K562 (cell line): ENCODE measurements at regions not wholly inside any gene's neighbourhood (a gene's known extent, or its start where the extent isn't known, plus 50 kb on each side); places are given as distances from the start of the nearest gene placed in this dataset.

Experiments used
- ATAC-seq: fragments of 200-7000 bp; cut with Tn5 transposase; 3 replicates; pipeline ENCODE4 v1.9.1; 2020; ENCODE audit warnings: moderate library complexity
- BruUV-seq: library from RNA; stranded (reverse); fragments of 400-500 nt; replicated peaks from 2 replicates; lab custom pipeline; 2021; lab: Mats Ljungman, UMichigan
- CTCF ChIA-PET: fragments of 300-600 bp; formaldehyde crosslinking; extraction: SDS; loops from one replicate; lab custom pipeline; 2021; ENCODE audit warnings: low intra/inter-chr PET ratio; lab: Yijun Ruan, JAX
- POLR2A ChIA-PET: fragments of 300-600, 350-650 bp; sonication (Branson Sonifier 250); formaldehyde crosslinking; extraction: SDS; loops from one replicate; lab custom pipeline; 2021; ENCODE audit warnings: antibody characterized with exemption, inconsistent platforms; lab: Yijun Ruan, JAX
- DNase-seq, 4 experiments: peaks; one replicate each; pipeline versions ENCODE4 v3.0.0 to v3.0.0-alpha.2; 2011 to 2018; ENCODE audit warnings: low spot score in 3 of 4, mixed read lengths in 3 of 4; ENCODE audit errors: extremely low read depth in 1 of 4
- FAIRE-seq: peaks from 2 replicates; lab custom pipeline; 2011; peaks lifted over from hg19 to GRCh38; lab: Jason Lieb, UNC
- H2AFZ ChIP-seq: 2 replicates; pipeline ENCODE4 v1.6.0; 2011; ENCODE audit warnings: low read depth, low read length, control low read depth, inconsistent platforms
- H3K27ac ChIP-seq: fragments of 200-600 bp; 3 replicates; pipeline ENCODE4 v1.8.0; 2011; ENCODE audit warnings: low read depth, mild to moderate bottlenecking, control low read depth, inconsistent platforms, low read length, moderate library complexity, mixed read lengths; ENCODE audit errors: extremely low read depth
- H3K27me3 ChIP-seq, 2 experiments: fragments of 300-600 bp in 1 of 2; 2 replicates in 1 of 2; 3 replicates in 1 of 2; pipeline versions ENCODE4 v1.6.0 to v1.8.0; 2011; ENCODE audit warnings: inconsistent platforms in 2 of 2, low read length in 2 of 2, mild to moderate bottlenecking in 1 of 2, mixed read lengths in 1 of 2, moderate library complexity in 1 of 2; ENCODE audit not compliant: control insufficient read depth in 2 of 2, insufficient read depth in 2 of 2
- H3K36me3 ChIP-seq: fragments of 300-600 bp; 3 replicates; pipeline ENCODE4 v1.8.0; 2011; ENCODE audit warnings: mild to moderate bottlenecking, low read length, inconsistent platforms; ENCODE audit not compliant: control insufficient read depth, insufficient read depth
- H3K4me1 ChIP-seq, 2 experiments: fragments of 200-600 bp in 1 of 2; replicated peaks in 1 of 2; 2 replicates in 1 of 2; 3 replicates in 1 of 2; pipeline versions ENCODE4 v1.5.1 to v1.8.0; 2011; ENCODE audit warnings: inconsistent platforms in 2 of 2, low read length in 2 of 2, mild to moderate bottlenecking in 1 of 2, mixed read lengths in 1 of 2, moderate library complexity in 1 of 2; ENCODE audit not compliant: control insufficient read depth in 2 of 2, insufficient read depth in 2 of 2
- H3K4me2 ChIP-seq: 2 replicates; pipeline ENCODE4 v1.6.1; 2011; ENCODE audit warnings: low read length, control low read depth, inconsistent platforms, mixed read lengths; ENCODE audit not compliant: insufficient read depth
- H3K4me3 ChIP-seq: fragments of 200-600 bp; sonication (generic), shearing (Covaris generic); 2 replicates; pipeline ENCODE4 v1.5.1; 2016; ENCODE audit warnings: control low read depth, inconsistent platforms
- H3K79me2 ChIP-seq: fragments of 200-600 bp; 3 replicates; pipeline ENCODE4 v1.8.0; 2011; ENCODE audit warnings: low read length, inconsistent platforms; ENCODE audit not compliant: control insufficient read depth, insufficient read depth
- H3K9ac ChIP-seq, 2 experiments: 2 replicates each; pipeline versions ENCODE4 v1.6.0 to v1.6.1; 2011; ENCODE audit warnings: low read depth in 2 of 2, low read length in 2 of 2, control low read depth in 1 of 2, inconsistent platforms in 1 of 2, mild to moderate bottlenecking in 1 of 2, mixed read lengths in 1 of 2; ENCODE audit not compliant: insufficient read depth in 1 of 2
- H3K9me1 ChIP-seq: one replicate; pipeline ENCODE4 v1.6.0; 2011; ENCODE audit warnings: inconsistent platforms, mild to moderate bottlenecking, low read length, moderate library complexity; ENCODE audit not compliant: control insufficient read depth, insufficient read depth
- H3K9me3 ChIP-seq: replicated peaks from 2 replicates; pipeline ENCODE4 v1.5.1; 2011; ENCODE audit warnings: low read depth, low read length, inconsistent platforms; ENCODE audit not compliant: control insufficient read depth, insufficient read depth
- H4K20me1 ChIP-seq: replicated peaks from 2 replicates; pipeline ENCODE4 v1.6.1; 2011; ENCODE audit warnings: low read length, inconsistent platforms, mixed read lengths; ENCODE audit not compliant: control insufficient read depth, insufficient read depth
- CC2D1A ChIP-seq: fragments of 450-650 bp; IDR thresholded peaks from 2 replicates; pipeline ENCODE4 v1.6.1; 2017; ENCODE audit warnings: mild to moderate bottlenecking
- FOXO4 ChIP-seq: fragments of 450-650 bp; formaldehyde crosslinking; IDR thresholded peaks from 2 replicates; pipeline ENCODE4 v1.4.0; 2020; ENCODE audit warnings: mild to moderate bottlenecking, moderate library complexity
- HOXB6 ChIP-seq: fragments of 250-450 bp; sonication (Bioruptor Pico); IDR thresholded peaks from 2 replicates; pipeline ENCODE4 v1.5.1; 2022; ENCODE audit warnings: mild to moderate bottlenecking, borderline replicate concordance
- NR2F6 ChIP-seq: fragments of 450-650 bp; formaldehyde crosslinking; IDR thresholded peaks from 2 replicates; pipeline ENCODE4 v1.4.0; 2020; ENCODE audit warnings: mild to moderate bottlenecking
- RFX5 ChIP-seq: IDR thresholded peaks from 2 replicates; pipeline ENCODE4 v1.6.1; 2011; ENCODE audit warnings: low read depth, mild to moderate bottlenecking, improper control_type of control experiment, low read length
- SMAD4 ChIP-seq: fragments of 250-450 bp; sonication (Bioruptor Pico); conservative IDR thresholded peaks from 2 replicates; pipeline ENCODE4 v1.8.0; 2021; ENCODE audit warnings: inconsistent platforms, mild to moderate bottlenecking, moderate library complexity
- ZNF174 ChIP-seq: fragments of 250-450 bp; sonication (Bioruptor Pico); IDR thresholded peaks from 2 replicates; pipeline ENCODE4 v1.4.0; 2020; ENCODE audit warnings: mild to moderate bottlenecking
- ZNF232 ChIP-seq: sonication (generic); formaldehyde crosslinking; IDR thresholded peaks from 2 replicates; pipeline ENCODE4 v1.8.0; 2022; ENCODE audit warnings: mild to moderate bottlenecking, missing genetic modification reagents
- ZNF280B ChIP-seq: fragments of 250-450 bp; sonication (Bioruptor Pico); IDR thresholded peaks from 2 replicates; pipeline ENCODE4 v1.5.1; 2021; ENCODE audit warnings: mild to moderate bottlenecking
- ZNF398 ChIP-seq: fragments of 250-450 bp; sonication (Bioruptor Pico); IDR thresholded peaks from 2 replicates; pipeline ENCODE4 v1.8.0; 2021; ENCODE audit warnings: moderate library complexity, mild to moderate bottlenecking, inconsistent platforms
- WGBS: fragments of 100-300 bp; shearing (Covaris generic); methylation state at CpG from one replicate; pipeline ENCODE4 v1.1.6; 2016; ENCODE audit warnings: low coverage, mixed read lengths; ENCODE audit not compliant: insufficient coverage; ENCODE audit errors: missing lambda C conversion rate; 5-methylcytosine and 5-hydroxymethylcytosine counted together
- in situ Hi-C: fragments of 300-500 bp; cut with MboI; formaldehyde crosslinking; loops from 4 replicates; pipeline ENCODE4 v1.15.0; 2018; ENCODE audit warnings: inconsistent platforms, mixed read lengths
- intact Hi-C: fragments of 100-400 bp; cut with micrococcal nuclease; formaldehyde crosslinking; loops from 2 replicates; pipeline ENCODE4 v1.14.2; 2022

- ATAC-seq (no peak), FAIRE-seq (no peak), DNase-seq (no peak)
- ChIA-PET POLR2A (no interaction called here), CTCF (no interaction called here)
- BruUV-seq = no TSS peak
- Histone ChIP-seq H2AFZ (no peak overlapping the region), H4K20me1 (no peaks in the 10 kb centered on the region), H3K27ac (no peak overlapping the region), H3K9me1 (no peaks in the 10 kb centered on the region), H3K27me3 (peaks cover 24 to 51% of the 10 kb centered on the region in 2 experiments), H3K4me2 (no peak overlapping the region), H3K36me3 (no peaks in the 10 kb centered on the region), H3K9me3 (no peaks in the 10 kb centered on the region; the same call in 1 of the 2 replicates), H3K4me3 (no peak overlapping the region), H3K4me1 (no peaks in the 10 kb centered on the region; a peak in 1 of 5 replicates), H3K79me2 (no peaks in the 10 kb centered on the region), H3K9ac (no peak overlapping the region)
- in situ Hi-C loops = loop anchor here (5.0 kb wide), 1 partner anchor 1191 kb away; no protein-coding TSS in a partner anchor
- intact Hi-C loops = no loop called here
- 0% methylated on average over 4 of the region's 4 CpGs for WGBS
- TF ChIP-seq RFX5 (no peak), CC2D1A (no peak), HOXB6 (CRISPR knock-in tag) (no peak), FOXO4 (CRISPR knock-in tag) (no peak), SMAD4 (CRISPR knock-in tag) (no peak), ZNF174 (CRISPR knock-in tag) (no peak), ZNF232 (CRISPR knock-in tag) (no peak), ZNF280B (CRISPR knock-in tag) (no peak), NR2F6 (CRISPR knock-in tag) (no peak), ZNF398 (CRISPR knock-in tag) (no peak)
Measured at GRCh38 chr10:30688456-30688855, 58.9 kb upstream of the LYZL2 start.
